ENCODE measurements at regions not wholly inside any gene's neighbourhood (a gene's known extent, or its start where the extent isn't known, plus 50 kb on each side); places are given as distances from the start of the nearest gene placed in this dataset.

GRCh38 chr4:163623787-163624186 lies 129.3 kb downstream of the TMA16 start:
- H3K23me2 ChIP-seq (ENCODE audit: insufficient read length, low read depth, low read length, poor library complexity, severe bottlenecking): no peaks in the 10 kb centered on the region
- H4K8ac ChIP-seq (replicated peaks; ENCODE audit: insufficient read length, low read depth, low read length): no peak overlapping the region
- no peak overlapping the region for H3K56ac ChIP-seq (ENCODE audit: insufficient read length, low read depth, low read length)
- H4K20me1 ChIP-seq (ENCODE audit: control insufficient read depth, insufficient read depth, insufficient read length): no peaks in the 10 kb centered on the region
- H2BK120ac ChIP-seq (ENCODE audit: low read depth, low read length, poor library complexity, severe bottlenecking): no peak overlapping the region
- no peak overlapping the region for H3K27ac ChIP-seq (ENCODE audit: insufficient read length, low read depth, low read length)
- H3K4me2 ChIP-seq (ENCODE audit: insufficient read depth, insufficient read length, low read length): no peak overlapping the region
- H3K79me2 ChIP-seq (ENCODE audit: insufficient read depth, low read length): no peaks in the 10 kb centered on the region
- no peak for DNase-seq
- H3K9me3 ChIP-seq (ENCODE audit: control insufficient read depth, low read depth, low read length): no peaks in the 10 kb centered on the region
- no peak overlapping the region for H2BK5ac ChIP-seq (ENCODE audit: insufficient read length, low read length)
- Mint-ChIP-seq H3K27me3 (ENCODE audit: low read depth) (no peaks in the 10 kb centered on the region), H3K9me3 (no peaks in the 10 kb centered on the region; a peak in 1 of 5 replicates), H3K27ac (no peak overlapping the region), H3K4me1 (0 out of 4 replicates have a peak, but pooled peaks cover 0 to 3% of the 10 kb centered on the region in 2 experiments), H3K36me3 (ENCODE audit: insufficient read depth in 1 of 3, low read depth in 3 of 3) (no peaks in the 10 kb centered on the region; a peak in 1 of 7 replicates), H3K4me3 (no peak overlapping the region)
- no peak for TF ChIP-seq CTCF (conservative IDR thresholded peaks at IDR 0.05)
- no peak overlapping the region for H3K23ac ChIP-seq (ENCODE audit: insufficient read length, low read depth, low read length)
- H3K4me1 ChIP-seq (ENCODE audit: insufficient read depth, low read length): no peaks in the 10 kb centered on the region
- no peak overlapping the region for H3T11ph ChIP-seq (ENCODE audit: low read length)
- H2AFZ ChIP-seq (ENCODE audit: low read length): no peak overlapping the region
- H2AK5ac ChIP-seq (ENCODE audit: insufficient read length, low read length): no peak overlapping the region
- H2BK12ac ChIP-seq (ENCODE audit: insufficient read length, low read depth, low read length): no peak overlapping the region
- no peak overlapping the region for H3K9ac ChIP-seq (ENCODE audit: extremely low read depth, insufficient read length, low read length)
- H3K27me3 ChIP-seq (ENCODE audit: insufficient read depth, low read length): no peaks in the 10 kb centered on the region
- no peak overlapping the region for H4K5ac ChIP-seq (ENCODE audit: insufficient read length, low read depth, low read length)
- H2BK15ac ChIP-seq (ENCODE audit: low read depth, low read length): no peak overlapping the region
- no peak overlapping the region for H2BK20ac ChIP-seq (ENCODE audit: low read depth, low read length, poor library complexity, severe bottlenecking)
- H4K91ac ChIP-seq (ENCODE audit: insufficient read length, low read depth, low read length): no peak overlapping the region
- WGBS (ENCODE audit: extremely low coverage, insufficient read length, low lambda C conversion rate): no CpG with 5 or more reads among the region's 4 CpGs
- H3K4ac ChIP-seq (ENCODE audit: low read depth, low read length): no peak overlapping the region
- no peak overlapping the region for H3K18ac ChIP-seq (ENCODE audit: insufficient read length, low read depth, low read length)
- no peaks in the 10 kb centered on the region for H3K79me1 ChIP-seq (ENCODE audit: insufficient read depth, low read depth, low read length, poor library complexity, severe bottlenecking)
- no peak overlapping the region for H3K14ac ChIP-seq (ENCODE audit: insufficient read depth, low read length)
